ENCODE measurements at regions not wholly inside any gene's neighbourhood (a gene's known extent, or its start where the extent isn't known, plus 50 kb on each side); places are given as distances from the start of the nearest gene placed in this dataset.

- no peak overlapping the region for H3K27ac Mint-ChIP-seq (ENCODE audit: unreplicated experiment)
- H3K4me3 Mint-ChIP-seq (ENCODE audit: unreplicated experiment): no peak overlapping the region
- TF ChIP-seq, protein P1, sequence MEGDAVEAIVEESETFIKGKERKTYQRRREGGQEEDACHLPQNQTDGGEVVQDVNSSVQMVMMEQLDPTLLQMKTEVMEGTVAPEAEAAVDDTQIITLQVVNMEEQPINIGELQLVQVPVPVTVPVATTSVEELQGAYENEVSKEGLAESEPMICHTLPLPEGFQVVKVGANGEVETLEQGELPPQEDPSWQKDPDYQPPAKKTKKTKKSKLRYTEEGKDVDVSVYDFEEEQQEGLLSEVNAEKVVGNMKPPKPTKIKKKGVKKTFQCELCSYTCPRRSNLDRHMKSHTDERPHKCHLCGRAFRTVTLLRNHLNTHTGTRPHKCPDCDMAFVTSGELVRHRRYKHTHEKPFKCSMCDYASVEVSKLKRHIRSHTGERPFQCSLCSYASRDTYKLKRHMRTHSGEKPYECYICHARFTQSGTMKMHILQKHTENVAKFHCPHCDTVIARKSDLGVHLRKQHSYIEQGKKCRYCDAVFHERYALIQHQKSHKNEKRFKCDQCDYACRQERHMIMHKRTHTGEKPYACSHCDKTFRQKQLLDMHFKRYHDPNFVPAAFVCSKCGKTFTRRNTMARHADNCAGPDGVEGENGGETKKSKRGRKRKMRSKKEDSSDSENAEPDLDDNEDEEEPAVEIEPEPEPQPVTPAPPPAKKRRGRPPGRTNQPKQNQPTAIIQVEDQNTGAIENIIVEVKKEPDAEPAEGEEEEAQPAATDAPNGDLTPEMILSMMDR (IDR thresholded peaks at IDR 0.05; ENCODE audit: unreplicated experiment): no peak
- DNase-seq (ENCODE audit: low spot score): no peak
- no peaks in the 10 kb centered on the region for H3K27me3 Mint-ChIP-seq (ENCODE audit: unreplicated experiment)
- no peaks in the 10 kb centered on the region for H3K36me3 Mint-ChIP-seq (ENCODE audit: low read depth, unreplicated experiment)
- no peaks in the 10 kb centered on the region for H3K4me1 Mint-ChIP-seq (ENCODE audit: unreplicated experiment)
- no peaks in the 10 kb centered on the region for H3K9me3 Mint-ChIP-seq (ENCODE audit: unreplicated experiment)
These were observed 228.9 kb downstream of the KBTBD8 start for GRCh38 chr3:67227030-67227429.

DNA sequence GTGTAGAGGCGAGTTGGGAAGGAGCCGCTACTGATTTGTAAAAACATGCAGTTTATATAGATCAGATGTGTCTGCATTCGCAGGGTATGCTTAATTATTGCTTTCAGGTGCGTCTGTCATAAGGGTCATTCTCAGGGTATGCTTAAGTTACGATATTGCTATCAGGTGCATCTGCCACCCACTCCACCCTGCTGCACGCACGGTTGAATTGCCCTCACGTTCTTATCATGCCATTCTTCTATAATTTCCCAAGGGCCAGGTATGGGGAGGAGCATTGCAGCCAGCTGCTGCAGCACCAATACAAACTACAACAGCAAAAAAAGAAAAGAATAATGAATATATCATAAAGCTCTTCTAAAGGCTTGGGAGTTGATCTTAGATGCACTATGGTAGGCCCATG lies 230.0 kb downstream of the KBTBD8 start:
- no peaks in the 10 kb centered on the region for H3K9me3 Mint-ChIP-seq (ENCODE audit: unreplicated experiment)
- H3K27me3 Mint-ChIP-seq (ENCODE audit: unreplicated experiment): peaks cover 5% of the 10 kb centered on the region
- no peak for DNase-seq (ENCODE audit: low spot score)
- H3K4me3 Mint-ChIP-seq (ENCODE audit: unreplicated experiment): no peak overlapping the region
- H3K27ac Mint-ChIP-seq (ENCODE audit: unreplicated experiment): no peak overlapping the region
- no peaks in the 10 kb centered on the region for H3K36me3 Mint-ChIP-seq (ENCODE audit: low read depth, unreplicated experiment)
- TF ChIP-seq, protein P1 (IDR thresholded peaks at IDR 0.05; ENCODE audit: unreplicated experiment): no peak
- H3K4me1 Mint-ChIP-seq (ENCODE audit: unreplicated experiment): no peaks in the 10 kb centered on the region

DNA sequence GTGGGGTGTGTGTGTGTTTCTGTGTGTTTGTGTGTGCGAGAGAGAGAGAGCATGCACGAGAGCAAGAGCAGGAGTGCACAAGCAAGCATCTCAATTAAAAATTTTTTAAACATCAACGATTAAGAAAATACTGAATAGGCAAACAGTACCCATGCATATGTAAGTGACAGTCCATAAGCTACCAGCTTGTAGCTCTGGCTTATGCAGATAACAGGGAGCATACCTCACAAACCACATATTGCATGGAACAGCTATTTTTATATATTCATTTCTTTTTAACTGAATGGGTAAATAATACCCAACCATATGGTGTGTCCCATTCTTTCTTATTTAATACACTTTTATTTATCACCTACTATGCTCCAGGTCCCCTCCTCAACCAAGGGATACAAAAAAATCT lies 234.5 kb downstream of the KBTBD8 start:
- Mint-ChIP-seq H3K4me3 (ENCODE audit: unreplicated experiment) (no peak overlapping the region), H3K4me1 (ENCODE audit: unreplicated experiment) (no peaks in the 10 kb centered on the region), H3K36me3 (ENCODE audit: low read depth, unreplicated experiment) (no peaks in the 10 kb centered on the region), H3K27me3 (ENCODE audit: unreplicated experiment) (peaks cover 5% of the 10 kb centered on the region), H3K27ac (ENCODE audit: unreplicated experiment) (no peak overlapping the region), H3K9me3 (ENCODE audit: unreplicated experiment) (no peaks in the 10 kb centered on the region)
- DNase-seq (ENCODE audit: low spot score): no peak
- TF ChIP-seq, protein P1 (IDR thresholded peaks at IDR 0.05; ENCODE audit: unreplicated experiment): no peak

GRCh38 chr3:67239353-67239752 lies 241.2 kb downstream of the KBTBD8 start:
- no peak overlapping the region for H3K4me3 Mint-ChIP-seq (ENCODE audit: unreplicated experiment)
- no peaks in the 10 kb centered on the region for H3K4me1 Mint-ChIP-seq (ENCODE audit: unreplicated experiment)
- no peak overlapping the region for H3K27ac Mint-ChIP-seq (ENCODE audit: unreplicated experiment)
- H3K27me3 Mint-ChIP-seq (ENCODE audit: unreplicated experiment): no peaks in the 10 kb centered on the region
- H3K9me3 Mint-ChIP-seq (ENCODE audit: unreplicated experiment): no peaks in the 10 kb centered on the region
- no peaks in the 10 kb centered on the region for H3K36me3 Mint-ChIP-seq (ENCODE audit: low read depth, unreplicated experiment)
- no peak for DNase-seq (ENCODE audit: low spot score)
- TF ChIP-seq, protein P1 (IDR thresholded peaks at IDR 0.05; ENCODE audit: unreplicated experiment): no peak

GRCh38 chr3:67241084-67241483 lies 243.0 kb downstream of the KBTBD8 start:
- DNase-seq (ENCODE audit: low spot score): no peak
- H3K36me3 Mint-ChIP-seq (ENCODE audit: low read depth, unreplicated experiment): no peaks in the 10 kb centered on the region
- H3K4me1 Mint-ChIP-seq (ENCODE audit: unreplicated experiment): no peaks in the 10 kb centered on the region
- H3K27me3 Mint-ChIP-seq (ENCODE audit: unreplicated experiment): no peaks in the 10 kb centered on the region
- TF ChIP-seq, protein P1 (IDR thresholded peaks at IDR 0.05; ENCODE audit: unreplicated experiment): no peak
- H3K9me3 Mint-ChIP-seq (ENCODE audit: unreplicated experiment): no peaks in the 10 kb centered on the region
- no peak overlapping the region for H3K27ac Mint-ChIP-seq (ENCODE audit: unreplicated experiment)
- H3K4me3 Mint-ChIP-seq (ENCODE audit: unreplicated experiment): no peak overlapping the region

All from endothelial cell (in vitro differentiated cells).